Stimulated activated CD4-positive, alpha-beta T cell treated with anti-CD3 and anti-CD28 coated beads, Interleukin-4, amount 100 ng/mL, for 4 hours (primary cell): ENCODE measurements at regions not wholly inside any gene's neighbourhood (a gene's known extent, or its start where the extent isn't known, plus 50 kb on each side); places are given as distances from the start of the nearest gene placed in this dataset.
"Not testable (repeated sequence)": the region's sequence is repeated elsewhere in the genome, so short reads cannot be mapped to it uniquely, and the experiment has no call there.

Experiments
- DNase-seq, 2 experiments: peaks; one replicate each; pipeline ENCODE4 v3.0.0-alpha.2; 2020

DNA sequence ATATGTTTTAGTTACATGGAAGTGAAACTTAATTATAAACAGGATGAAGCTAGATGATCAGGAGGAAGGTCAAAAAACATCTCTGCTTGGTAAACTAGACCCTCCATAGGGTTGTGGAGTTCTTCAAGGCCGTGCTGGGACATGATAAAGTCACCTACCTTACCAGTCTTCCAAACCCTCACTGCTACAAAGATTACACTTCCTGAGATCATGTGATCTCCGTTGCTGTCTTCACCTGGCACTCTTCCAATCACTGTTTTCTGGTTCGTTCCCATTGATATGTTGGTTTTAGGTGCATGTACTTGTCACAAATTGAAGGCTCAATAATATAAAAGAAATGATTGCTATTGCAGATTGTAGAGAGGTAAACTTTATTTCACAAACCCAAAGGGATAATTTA is 161.5 kb upstream of the MAN1A1 start:
- no peak for DNase-seq

DNA sequence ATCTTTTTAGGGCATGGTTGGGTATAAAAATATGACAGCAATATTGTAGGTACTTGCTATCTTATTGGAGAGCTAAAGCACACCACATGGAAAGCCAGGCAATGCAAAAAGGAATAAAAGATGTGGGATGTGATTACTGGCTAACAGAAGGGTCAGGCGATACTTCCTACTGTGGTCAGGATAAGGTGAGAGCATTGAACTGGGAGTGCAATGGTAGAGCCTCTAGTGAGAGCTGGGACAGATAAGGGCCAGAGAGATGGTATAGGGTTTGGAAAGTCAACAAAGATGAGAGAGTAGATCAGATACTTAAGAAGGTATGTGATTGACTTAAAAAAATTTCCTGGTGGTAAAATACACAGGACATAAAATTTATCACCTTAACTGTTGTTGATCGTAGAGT is 160.7 kb upstream of the MAN1A1 start:
- no peak for DNase-seq

DNA sequence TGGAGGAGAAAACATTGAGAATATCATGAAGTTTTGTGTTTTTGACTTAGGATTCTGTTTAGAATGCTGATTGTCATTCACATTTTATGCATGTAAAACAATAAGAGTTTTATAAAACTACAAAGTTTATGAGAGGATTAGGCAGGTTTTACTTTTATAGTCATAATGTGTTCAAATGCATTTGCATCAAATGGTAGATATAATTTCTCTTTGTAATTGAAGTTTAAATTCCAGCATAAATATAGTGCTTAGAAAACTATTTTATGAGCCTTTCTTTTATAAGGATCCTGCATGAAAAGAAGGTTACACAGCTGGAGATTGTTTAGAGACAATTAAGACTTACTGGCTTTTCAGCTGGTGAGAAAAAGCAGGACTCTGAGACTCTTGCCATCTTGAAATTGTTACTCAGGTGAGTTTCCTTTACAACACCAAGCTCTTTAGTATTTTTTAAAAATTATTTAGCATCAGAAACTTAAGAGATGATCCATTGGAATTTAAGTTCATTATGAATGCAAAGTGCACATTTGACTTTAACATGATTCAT is 157.1 kb upstream of the MAN1A1 start:
- DNase-seq: no peak

DNA sequence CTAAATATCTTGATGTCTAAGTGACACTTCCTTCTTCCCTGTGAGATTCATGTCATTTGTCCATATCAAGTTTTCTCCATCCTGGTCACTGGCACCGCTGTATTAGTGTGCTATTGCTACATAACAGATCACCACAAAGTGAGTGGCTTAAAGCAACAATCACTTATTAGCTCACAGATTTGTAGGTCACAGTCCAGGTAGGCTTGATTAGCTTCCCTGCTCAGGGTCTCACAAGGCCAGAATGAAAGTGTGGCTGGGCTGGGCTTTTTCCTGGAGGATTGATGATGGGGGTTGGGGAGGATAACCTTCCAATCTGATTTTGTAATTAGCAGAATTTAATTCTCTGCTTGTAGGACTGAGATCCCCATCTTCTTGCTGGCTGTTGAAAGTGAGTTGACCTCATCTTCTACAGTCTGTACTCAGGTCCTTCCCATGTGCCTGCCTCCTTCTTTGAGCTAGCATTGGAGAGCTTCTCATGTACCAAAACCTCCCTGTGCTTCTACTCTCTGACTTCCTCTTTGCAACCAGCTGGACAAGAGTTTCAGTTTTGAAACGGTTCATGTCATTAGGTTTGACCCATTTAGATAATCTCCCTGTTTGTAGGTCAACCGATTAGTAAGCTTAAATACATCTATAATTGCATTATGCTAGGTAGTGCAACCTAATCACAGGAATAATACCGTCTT is 152.4 kb upstream of the MAN1A1 start:
- DNase-seq: no peak

DNA sequence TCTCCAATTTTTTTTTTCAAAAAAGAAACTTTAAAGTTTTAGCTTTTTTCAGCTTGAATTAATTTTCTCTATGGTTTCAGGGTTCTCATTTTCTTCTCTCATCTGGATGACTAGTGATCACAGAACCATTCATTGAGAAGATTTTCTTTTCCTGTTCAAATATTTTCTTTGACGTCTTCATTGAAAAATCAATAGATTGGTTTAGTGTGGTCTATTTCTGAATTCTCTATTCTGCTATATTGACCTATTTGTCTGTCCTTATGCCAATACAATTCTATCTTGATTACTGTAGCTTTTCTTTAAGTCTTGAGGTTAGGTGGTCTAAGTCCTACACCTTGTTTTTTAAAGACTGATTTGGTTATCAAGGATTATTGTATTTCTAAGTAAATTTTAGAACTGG is 150.2 kb upstream of the MAN1A1 start:
- DNase-seq: no peak

DNA sequence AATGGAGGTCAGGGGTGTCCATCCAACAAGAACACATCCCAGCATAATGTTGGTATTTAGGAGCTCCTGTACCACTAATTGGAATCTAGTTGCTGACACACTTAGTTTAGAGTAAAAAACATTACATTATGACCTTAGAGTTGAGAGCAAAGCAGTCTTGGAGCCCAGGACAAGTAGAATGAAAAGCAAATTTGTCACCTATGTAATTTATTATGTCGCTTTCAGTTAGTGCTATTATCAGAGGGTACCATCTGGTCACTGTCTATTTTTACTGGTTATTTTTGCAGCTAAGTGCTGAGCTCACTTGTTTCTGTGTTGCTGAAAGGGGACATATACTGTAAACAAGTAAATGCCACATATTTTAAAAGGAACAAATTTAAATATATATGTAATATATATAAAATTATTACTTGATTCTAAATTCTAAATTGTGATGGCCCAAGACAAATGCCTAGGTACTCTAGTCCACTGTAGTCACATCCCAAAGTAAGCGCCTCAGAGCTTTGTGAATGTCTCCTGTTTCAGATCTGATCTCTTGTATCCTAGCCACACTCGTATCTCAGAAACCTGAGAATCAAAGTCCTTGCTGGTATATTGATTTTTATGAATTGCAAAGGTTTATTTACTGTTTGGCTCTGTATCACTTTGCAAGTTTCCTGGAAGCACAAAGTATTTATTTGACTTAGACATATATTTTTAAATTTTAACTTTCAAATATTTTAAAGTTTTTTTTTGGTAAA is 148.6 kb upstream of the MAN1A1 start:
- no peak for DNase-seq

DNA sequence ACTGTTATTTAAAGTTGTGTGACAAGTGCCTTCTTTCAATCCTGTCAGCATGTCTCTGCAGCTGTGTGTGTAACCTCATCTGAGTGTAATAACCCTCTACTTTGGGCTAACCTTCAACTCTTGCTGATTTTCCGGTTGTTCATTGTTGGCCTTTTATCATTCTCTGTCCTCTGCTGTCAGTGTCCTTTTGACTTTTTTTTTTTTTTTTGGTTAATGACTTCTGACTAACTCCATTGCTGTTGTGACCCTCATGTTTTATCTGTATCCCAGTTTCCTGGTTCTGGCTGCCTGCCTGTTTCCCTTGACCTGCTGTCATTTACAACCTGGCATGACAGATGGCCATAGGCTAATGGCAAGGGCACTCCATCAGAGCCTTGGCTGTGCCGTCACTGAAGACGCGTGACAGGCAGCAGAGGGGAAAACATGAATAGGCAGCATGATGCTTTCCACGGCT is 145.7 kb upstream of the MAN1A1 start:
- DNase-seq: no peak

DNA sequence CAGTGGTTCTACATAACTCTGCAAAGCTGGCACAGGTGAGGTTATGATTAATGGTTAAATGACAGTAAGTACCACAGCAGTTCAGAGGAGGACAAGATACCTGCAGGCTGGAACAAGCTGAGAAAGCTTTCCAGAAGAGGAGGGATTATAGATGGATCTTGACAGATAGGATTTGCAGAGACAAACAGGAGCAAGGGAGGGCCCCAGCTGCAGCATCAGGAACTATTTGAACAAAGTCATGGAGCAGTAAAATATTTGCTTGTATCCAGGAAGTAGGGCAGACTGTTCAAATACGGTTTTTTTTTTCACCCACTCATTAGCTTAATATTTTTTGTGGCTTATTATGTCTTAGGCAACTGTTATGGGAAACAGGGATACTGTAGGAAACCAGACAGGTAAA is 144.4 kb upstream of the MAN1A1 start:
- no peak for DNase-seq

DNA sequence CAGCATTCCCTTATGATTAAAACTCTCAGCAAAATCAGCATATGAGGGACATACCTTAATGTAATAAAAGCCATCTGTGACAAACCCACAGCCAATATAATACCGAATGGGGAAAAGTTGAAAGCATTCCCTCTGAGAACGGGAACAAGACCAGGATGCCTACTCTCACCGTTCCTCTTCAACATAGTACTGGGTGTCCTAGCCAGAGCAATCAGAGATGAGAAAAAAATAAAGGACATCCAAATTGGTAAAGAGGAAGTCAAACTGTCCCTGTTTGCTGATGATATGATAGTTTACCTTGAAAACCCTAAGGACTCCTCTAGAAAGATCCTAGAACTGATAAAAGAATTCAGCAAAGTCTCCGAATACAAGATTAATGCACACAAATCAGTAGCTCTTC is 141.6 kb upstream of the MAN1A1 start:
- not testable (repeated sequence) for DNase-seq

DNA sequence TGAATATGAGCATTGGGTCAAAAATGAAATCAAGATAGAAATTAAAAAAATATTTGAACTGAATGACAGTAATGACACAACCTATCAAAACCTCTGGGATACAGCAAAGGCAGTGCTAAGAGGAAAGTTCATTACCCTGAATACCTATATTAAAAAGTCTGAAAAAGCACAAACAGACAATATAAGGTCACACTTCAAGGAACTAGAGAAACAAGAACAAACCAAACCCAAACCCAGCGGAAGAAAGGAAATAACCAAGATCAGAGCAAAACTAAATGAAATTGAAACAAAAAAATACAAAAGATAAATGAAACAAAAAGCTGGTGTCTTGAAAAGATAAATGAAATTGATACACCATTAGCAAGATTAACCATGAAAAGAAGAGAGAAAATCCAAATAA is 140.5 kb upstream of the MAN1A1 start:
- not testable (repeated sequence) for DNase-seq

DNA sequence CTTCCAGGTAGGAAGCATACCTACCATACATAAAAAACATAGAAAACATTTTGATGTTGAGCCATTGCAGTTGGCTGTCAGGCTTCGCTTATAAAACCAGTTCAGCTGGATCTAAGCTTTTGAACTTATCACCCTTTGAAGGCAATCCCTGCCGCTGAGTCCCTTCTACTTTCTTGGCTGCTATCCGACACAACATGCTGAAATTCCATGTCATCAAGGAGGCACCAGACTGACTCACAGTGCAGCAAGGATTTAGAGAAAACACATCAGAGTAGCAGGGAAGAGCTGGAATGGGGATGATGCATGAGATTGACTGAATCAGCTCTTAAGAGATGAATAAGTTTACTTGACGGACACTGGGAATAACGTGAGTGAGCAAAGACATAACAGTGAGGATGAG is 135.0 kb upstream of the MAN1A1 start:
- DNase-seq: no peak

DNA sequence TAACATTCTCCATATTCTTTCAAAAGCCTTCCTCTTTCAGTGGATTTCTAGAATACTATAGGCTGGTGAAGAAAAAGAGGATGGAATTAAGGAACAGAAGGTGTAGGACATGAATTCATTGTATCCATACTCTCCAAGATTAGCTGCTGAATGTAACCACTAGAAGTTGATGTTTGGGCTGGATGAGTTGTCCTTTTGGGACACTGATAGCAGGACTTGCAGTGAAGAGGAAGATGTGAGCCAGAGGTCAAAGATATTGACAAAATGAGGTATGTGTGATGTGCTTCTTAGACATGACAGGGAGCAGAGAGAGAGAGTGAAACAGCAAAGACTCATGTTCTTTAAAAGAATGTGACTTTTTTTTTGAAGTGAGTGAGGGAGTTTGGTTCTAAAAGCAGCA is 134.3 kb upstream of the MAN1A1 start:
- no peak for DNase-seq

DNA sequence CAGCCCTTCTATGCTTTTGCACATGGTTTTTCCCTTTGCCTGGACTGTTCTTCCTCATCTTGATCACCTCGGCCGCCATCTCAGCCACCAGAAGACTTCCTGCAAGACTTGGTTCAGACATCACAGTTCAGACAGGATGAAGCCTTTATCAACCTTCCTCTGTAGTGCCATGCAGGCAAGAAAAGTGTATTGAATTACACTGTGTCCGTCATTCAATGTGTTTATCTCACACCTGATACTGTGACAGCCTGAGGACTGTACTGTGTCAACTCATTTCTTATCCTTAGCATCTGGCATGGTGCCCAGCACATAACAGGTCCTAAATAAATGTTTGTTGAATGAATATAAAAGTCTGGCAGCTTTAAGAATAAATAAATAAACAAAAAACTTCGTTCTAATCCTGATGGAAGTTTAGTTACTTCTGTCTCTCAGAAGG is 133.3 kb upstream of the MAN1A1 start:
- no peak for DNase-seq

DNA sequence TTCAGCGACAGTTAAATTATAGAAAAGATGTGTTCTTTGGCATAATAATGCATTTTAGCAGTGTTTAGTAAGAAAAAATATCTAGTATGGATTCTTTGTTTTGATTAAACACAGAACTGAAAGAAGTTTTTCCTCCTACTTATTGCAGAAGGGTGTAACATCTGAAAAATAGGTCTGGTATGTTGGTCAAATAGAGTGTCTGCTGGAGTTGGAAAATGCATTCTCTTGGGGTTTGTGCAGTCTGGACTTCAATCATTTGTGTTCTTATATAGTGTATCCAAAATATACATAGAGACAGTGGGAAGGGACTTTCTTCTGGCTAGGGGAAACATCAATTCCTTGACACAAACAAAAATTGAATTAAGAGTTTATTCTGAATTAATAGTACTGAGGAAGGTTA is 132.4 kb upstream of the MAN1A1 start:
- DNase-seq: no peak

DNA sequence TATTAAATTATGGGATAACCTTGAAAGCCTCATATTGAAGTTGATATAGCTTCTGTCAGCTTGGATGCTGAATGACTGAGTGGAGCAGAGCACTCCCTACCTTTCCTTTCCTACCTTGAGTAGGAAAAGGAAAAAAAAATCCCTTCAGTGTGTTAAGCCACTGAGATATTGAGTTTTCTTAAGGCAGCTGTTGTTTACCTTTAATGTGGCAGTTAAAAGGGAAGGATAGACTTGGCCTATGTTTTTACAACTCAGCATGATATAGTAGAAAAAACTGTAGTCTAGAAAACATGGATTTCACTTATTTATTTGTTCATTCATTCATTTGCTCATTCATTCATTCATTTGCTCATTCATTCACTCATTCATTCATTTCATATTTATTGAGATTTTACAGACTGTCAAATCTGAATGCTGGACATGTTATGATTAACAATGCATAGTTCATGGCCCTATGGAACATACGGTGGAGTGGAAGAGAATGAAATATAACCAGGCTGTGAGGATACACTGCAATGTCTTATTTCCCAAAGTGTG is 131.5 kb upstream of the MAN1A1 start:
- DNase-seq: no peak

DNA sequence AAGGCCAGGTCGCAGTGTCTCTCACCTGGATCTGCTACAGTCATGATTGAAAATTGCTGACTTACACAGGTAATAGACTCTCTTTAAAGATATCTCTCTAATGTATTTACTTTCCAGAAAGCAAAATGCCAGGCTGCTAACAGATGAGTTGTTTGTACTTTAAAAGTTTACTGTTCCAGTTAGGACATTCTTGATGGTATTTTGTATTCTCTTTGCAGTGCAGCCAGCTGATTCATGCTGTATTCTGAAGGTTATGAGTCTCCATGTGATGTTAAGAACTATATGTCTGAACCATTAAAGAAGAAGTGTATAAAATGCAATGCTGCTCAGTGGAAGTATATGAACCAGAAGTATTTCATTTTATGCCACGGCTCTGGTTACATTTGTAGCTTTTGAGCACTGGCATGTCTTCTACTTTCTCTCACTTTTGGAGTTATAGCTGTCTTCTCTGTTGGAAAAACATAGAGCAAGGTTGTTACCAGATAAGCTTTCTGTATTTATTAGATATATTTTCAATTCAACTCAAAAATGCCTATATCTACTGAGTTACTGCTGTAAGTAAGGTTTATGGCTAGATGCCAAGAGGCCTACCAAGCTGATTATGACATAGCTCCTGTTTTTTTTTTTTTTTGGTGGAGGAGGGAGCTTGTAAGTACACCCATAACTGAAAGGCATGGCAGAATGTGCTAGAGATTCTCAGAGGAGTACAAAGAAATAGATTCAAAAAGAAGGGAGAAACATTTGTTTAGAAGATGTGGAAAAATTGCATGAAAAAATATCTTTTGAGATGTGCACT is 130.5 kb upstream of the MAN1A1 start:
- no peak for DNase-seq

DNA sequence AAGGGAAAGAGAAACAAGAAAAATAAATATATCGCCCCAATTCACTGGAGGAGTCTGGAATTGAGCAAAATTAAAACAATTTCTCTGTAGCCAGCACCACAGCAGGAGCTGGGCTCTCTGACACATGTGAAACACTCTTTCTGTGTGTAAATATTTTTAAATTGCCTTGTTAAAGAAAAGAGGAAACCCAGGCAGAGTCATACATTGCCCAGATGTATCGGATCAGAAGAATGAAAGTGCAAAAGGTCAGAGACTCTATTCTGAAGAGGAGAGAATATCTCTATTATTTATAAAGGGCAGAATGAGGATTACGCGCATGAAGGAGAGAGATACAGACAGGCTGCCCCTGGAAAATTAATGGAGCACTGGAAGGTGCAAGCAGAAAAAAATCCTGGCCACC is 127.0 kb upstream of the MAN1A1 start:
- no peak for DNase-seq

DNA sequence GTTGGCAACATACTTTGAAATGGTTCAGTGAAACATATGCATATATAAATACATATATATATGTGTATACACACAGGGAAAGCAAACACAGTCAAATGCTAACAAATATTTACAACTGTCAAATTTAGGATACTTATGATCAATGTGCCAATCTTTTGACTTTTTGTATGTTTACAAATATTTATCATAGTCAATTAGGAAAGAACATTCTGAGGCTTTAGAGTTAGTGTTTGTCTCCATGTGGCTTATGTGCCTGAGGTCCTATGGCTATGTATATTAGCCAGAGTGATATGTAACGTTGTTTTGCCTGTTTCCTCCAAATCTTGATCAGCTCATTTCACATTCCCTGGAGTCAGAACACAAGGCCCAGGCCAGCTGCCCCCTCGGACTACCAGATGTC is 126.5 kb upstream of the MAN1A1 start:
- no peak for DNase-seq

DNA sequence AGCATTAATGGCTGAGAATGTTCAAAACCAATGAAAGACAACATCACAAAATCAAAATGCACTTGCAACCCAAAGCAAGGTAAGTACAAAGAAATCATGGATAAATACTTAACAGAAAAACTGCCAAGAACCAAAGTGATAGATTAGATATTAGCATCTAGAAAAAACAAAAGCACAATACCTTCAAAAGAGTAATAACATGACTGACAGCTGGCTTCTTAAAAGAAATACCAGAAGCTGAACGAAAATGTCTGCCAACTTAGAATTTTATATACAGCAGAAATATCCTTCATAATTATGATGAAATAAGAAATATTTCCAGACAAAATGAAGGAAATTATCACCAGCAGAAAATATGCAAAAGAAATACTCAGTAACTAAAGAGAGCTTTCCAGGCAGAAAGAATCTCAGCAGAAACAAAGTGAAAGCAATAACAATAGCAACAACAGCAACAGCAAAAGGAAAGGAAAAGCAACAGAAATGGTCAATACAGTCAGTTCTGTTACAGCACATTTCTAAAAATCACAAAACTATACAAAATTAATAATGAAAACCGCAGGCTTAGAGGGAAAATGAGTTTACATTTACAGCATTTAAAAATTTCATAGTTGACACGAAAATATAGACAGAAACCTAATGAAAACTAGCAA is 121.5 kb upstream of the MAN1A1 start:
- no peak for DNase-seq

DNA sequence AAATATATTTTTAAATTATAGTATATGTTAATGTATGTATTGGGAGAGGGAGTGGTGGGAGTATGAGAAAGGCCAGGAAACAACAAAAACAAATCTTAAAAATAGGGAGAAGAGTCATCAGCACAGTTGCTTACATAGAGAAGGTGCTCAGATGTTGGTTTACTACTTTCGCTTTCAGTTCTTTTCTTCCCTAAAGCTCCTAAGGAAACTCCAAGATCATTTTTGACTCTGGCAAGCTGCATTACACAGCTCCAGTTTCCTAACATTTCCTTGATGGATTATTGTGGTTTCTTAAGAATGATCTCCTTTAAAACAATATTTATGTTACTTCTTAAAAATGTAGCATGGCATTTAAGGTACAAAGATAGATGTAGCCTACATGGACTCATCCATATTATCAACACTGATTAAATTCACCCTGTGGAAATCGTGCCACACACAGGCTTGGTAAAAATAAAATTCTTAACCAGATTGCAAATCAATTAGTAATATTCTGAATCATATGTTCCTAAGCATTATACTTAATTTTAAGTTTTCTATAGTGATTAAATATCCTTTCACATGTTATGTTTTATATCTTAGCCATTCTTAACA is 118.0 kb upstream of the MAN1A1 start:
- DNase-seq: no peak

DNA sequence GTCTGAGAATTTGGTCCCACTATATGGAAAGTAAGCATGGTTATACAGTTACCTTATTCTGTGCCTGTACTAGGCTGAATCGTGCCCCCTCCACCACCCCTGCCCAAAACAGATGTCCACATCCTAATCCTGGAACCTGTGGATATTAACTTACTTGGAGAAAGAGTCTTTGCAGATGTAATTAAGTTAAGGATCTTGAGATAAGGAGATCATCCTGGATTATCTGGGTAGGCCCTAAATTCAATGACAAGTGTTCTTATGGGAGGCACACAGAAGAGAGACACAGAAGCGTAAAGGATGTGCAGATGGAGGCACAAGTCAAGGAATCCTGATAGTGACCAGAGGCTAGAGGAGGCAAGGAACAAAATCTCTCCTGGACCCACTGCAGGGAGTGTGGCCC is 116.7 kb upstream of the MAN1A1 start:
- DNase-seq: no peak

DNA sequence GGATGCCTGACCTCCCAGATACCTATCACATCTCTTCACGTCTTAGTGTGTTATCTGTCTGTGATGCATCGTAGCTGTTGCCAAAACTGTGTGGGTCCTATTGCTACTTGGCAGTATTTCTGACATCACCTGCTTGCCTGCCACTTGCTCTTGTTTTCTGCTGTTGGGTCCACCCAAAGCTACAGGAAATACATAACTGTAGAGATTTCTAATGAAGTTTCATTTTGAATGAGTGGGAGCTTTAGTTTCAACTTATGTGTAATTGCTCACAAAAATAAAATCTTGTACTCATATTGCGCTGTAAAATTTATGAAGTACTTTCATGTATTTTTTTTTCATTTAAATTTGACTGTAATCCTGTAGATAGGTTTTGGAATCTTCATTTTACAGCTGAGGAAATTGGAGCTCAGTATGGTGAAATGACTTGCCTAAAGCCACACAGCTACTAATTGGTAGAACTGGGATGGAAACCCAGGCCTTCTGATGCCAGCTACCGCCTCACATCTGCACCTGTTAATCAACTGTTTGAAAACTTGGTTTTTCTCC is 113.6 kb upstream of the MAN1A1 start:
- DNase-seq: no peak
